ENCODE measurements at regions not wholly inside any gene's neighbourhood (a gene's known extent, or its start where the extent isn't known, plus 50 kb on each side); places are given as distances from the start of the nearest gene placed in this dataset.
"Not testable (repeated sequence)": the region's sequence is repeated elsewhere in the genome, so short reads cannot be mapped to it uniquely, and the experiment has no call there.

DNA sequence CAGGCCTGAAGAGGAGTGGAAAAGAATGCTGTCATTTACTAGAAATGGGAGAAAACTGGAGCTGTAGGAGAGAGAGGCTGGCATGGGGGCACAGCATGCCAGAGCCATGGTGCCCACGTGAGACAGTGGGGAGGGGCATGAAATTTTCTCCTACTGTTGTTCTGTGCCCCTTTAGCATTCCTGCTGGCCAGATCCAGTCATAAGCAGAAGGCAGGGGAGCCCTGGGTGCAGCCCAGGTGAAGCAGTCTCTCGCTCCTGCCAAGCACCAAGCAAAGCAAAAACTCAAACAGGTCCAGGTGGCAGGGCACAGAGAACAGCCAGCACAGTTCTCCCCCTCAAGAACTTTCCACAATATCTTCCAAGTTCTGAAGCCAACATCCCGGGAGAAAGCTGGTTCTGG is 383.2 kb downstream of the TCERG1L start:
- DNase-seq = peak; percentile 25

DNA sequence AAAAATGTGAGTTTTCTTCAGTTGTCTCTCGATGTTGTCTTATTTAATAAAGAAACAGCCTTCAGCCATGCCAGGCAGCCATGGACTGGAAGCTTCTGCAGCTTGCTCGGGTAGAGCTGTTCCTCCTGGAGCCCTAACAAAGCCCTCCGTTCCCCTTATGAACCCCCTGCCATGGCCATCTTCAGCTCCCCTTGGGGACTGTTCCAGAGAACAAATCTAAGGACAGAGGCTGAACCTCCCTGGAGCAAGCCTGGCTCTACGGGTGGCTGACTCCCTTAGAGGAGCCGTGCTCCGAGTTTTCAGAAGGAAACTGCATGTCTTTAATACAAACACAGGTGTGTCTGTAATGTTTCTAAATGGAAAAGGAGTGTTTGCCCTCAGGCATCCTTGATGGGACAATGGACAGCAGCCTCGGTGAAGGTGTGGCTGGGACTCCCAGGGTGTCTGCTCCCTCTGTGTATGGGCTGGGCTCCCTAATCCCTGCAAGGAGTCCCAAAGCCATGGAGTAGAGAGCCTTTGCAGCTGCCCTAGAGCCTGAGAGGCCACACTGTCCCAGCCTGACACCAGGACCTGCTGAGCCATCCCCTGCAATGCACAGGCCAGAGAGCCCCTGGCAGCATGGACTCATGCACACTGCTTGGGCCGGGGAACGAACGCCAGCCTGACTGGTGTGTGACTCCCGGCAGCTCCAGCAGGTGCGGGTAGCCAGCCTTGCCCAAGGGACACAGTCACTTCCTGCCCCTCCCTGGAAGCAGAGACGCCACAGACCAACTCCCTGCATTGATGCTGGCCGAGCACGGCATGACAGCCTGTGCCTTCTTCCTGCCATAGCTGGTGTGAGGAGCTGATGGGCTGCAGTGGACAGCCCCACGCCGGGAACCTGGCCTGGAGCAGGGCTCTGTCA is 381.8 kb downstream of the TCERG1L start:
- DNase-seq = peak; percentile 28

- DNase-seq = no peak
Measured at GRCh38 chr10:130930821-130931220, 380.7 kb downstream of the TCERG1L start.

DNA sequence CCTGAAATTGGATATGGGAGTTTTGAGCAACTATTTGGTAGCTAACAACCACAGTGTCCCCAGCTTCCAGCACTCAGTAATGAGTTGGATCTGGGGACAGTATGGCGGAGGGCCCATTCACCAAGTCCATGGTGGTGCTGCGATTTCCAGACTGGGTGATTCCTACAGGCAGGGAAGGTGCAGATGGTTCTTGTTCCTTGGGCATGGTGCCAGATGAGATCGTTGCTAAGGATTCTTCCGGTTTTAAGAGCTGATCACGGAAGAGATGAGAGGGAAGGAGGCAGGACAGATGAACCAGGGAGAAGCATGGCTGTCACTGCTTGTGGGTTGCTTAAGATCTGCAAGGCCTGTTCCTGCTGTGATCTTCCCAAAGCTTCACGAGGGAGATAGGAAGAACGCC is 380.3 kb downstream of the TCERG1L start:
- DNase-seq = no peak

- DNase-seq = no peak
Measured at GRCh38 chr10:130932326-130933007, 379.1 kb downstream of the TCERG1L start.

DNA sequence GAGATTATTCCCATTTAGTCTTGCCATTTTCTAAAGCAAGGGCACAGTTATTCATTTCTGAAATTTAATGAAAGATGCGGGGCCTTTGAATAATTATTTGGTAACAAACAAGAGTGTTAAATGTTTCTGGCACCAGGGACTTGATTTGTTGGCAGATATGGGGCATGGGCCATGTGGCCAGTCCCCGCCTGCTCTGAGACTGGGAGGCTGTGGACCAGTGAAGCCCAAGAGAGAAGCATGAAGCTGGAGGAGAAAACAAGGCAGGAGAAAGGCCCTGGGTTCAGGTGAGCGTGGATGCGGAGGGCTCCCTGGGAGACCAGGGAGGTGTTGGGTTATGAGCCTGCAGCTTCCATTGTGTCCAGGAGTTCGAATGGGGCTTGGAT is 378.5 kb downstream of the TCERG1L start:
- DNase-seq = no peak

DNA sequence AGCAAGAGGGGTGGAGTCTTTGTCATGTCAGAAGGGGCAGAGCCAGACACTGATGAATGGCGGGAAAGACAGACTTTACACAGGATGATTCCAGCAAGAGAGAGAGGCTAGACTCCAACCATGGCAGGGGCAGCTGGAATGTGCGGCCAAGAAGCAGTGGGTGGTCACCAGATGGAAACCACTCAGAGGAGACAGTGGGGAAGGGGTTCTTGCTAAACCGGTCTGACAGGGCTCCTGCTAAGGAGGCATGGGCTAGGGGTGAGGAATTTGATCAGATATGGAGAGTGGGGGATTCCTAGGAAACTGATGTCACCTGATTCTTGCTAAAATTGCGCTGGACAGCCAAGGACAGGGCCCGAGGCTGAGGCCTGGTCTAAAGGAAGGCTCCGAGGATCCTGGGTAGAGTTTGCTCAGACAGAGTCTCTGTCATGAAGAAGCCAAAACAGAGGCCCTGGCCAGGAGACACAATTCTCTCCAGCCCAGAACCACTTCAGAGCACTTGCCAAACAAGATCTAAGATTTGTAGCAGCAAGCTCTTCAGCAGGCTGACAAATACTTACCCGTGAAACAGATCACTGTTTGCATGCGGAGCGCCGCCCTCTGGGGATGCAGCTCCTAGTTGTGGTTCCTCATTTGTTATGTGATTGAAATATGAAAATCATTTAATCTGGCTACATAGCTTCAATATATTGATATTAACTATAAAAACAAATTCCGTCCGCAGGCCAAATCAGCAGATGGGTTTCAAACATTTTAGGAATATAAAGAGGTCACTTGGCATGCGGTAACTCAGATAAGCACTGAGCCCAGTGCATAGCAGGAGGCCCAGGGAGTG is 377.0 kb downstream of the TCERG1L start:
- DNase-seq = no peak

DNA sequence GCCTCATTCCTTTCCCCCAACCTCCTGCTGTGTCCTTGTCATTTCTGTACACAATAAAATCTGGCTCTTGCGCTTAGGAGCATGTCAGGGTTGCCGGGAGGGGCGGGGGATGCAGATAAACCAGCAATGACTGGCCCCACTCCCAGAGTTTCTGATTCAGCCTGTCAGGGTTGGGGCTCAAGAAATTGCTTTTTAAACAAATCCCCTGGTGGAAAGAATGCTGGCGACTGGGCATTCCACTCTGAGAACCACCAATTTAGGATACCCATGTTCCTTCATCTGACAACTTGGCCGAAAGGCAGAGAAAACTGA is 376.4 kb downstream of the TCERG1L start:
- no peak for DNase-seq

GRCh38 chr10:130935897-130936550 is 375.5 kb downstream of the TCERG1L start:
- no peak for DNase-seq

DNA sequence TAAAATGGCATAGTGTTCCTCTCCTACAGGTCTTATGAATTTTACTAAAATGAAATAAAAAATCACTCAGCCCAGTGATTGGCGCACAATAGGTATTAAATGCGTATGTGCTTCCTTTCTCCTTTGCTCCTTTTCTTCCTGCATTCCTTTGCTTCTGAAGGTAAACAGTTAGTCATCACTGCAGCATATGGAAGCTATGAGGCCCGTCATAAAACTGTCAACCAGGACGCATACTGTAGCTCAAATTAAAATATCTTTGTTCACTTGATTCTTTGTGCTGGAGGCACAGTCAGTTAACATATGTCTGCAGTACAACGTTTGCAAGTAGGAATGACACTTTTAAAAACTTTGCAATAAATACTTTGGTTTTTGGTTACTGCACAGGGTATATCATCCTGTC is 374.7 kb downstream of the TCERG1L start:
- no peak for DNase-seq

DNA sequence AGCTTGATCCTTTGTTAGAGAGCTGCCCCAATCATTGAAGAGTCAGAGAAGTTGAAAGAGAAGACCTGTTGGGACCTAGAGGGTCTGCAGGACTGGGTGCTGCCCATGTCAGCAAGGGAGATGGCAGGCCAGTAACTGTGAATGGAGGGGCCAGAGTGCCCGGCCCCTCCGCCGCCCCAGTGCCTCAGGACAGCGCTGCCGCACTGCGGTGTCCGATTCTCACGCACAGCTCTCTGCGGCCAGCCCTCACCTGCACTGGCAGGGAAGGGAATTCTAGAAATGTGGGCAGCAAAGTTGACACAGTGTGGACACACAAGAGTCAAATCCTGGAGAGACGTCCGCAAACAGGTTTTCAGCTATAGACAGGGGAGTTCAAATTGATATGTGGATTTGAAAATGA is 373.5 kb downstream of the TCERG1L start:
- DNase-seq = no peak

DNA sequence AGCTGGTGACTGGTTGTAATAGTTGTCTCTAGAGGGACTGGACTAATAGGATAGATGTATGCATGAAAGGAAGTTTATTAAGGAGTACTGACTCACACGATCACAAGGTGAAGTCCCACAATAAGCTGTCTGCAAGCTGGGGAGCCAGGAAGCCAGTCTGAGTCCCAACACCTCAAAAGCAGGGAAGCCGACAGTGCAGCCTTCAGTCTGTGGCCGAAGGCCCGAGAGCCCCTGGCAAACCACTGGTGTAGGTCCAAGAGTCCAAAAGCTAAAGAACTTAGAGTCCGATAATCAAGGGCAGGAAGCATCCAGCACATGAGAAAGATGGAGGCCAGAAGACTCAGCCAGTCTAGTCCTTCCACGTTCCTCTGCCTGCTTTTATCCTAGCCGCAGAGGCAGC is 372.6 kb downstream of the TCERG1L start:
- not testable (repeated sequence) for DNase-seq

- no peak for DNase-seq
Measured at GRCh38 chr10:130941886-130942285, 369.6 kb downstream of the TCERG1L start.

DNA sequence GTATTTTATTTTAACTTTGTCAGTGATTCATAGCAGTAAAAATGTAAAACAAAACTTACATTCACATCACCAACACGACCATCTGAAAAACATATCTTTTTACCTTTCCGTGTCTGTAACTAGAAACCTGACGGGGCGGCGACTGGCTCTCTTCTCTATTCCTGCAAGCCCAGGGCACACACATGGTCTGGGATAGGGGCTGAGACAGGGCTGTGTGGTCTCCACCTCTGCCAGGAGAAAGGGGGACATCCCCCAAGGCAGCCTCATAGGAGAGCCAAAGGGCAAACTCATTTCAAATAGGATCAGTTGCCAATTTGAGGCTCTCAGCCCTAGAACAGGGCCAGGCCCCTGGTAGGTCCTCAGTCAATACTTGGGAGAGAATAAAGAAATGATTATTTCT is 359.4 kb downstream of the TCERG1L start:
- DNase-seq = no peak

GRCh38 chr10:130954326-130954905 is 357.1 kb downstream of the TCERG1L start:
- peak; percentile 36 for DNase-seq

GRCh38 chr10:130956251-130956650 is 355.3 kb downstream of the TCERG1L start:
- DNase-seq = no peak

GRCh38 chr10:130957423-130957822 is 354.1 kb downstream of the TCERG1L start:
- DNase-seq = no peak

DNA sequence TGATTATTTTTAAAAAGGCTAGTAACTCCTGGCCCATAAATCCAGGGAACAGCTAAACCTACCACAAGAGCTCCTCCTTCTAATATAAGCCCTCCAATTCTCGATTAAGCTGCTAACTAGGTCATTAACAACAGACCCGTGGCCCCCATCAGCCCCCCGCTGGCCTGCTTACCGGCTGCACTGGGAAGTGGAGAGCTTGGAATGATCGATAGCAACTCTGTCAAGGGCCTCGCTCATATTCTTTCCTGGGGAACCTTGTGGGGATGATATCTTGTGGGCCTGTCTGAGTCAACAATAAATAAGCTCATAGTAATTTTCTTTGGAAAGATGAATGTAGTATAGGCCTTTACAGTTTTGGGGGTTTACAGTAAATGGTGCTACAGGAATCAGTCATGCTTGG is 353.5 kb downstream of the TCERG1L start:
- no peak for DNase-seq

DNA sequence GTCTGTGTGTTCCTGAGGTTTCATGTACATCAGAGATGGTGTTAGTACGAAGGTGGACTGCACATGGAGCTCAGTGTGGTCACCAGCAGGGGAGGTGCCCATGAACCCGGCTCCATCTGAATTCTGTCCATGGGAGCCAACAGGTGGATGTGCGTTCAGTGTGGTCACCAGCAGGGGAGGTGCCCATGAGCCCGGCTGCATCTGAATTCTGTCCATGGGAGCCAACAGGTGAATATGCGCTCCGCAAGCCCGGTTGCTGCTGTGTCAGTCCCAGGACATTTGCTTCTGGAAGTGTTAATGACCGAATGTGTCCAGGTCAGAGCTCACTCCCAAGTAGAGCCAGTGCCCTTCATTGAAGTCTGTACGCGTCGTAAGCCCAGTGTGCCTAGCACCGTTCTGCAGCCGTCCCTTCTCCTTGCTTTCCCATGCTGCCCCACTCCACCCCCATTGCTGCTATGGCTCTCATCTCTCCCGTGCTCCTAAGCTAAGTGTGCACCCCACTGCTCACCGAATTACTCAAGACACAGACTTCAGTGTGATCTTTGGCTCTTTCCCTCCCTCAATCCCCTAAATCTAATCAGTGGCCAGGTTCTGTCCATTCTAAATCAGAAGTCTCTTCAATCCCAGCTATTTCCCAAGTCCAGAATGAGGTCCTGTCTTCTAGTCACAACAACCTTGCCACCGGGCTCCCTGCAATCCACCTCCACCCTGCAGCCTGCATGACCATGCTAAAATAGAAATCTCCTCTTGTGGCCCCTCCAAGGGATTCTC is 352.4 kb downstream of the TCERG1L start:
- DNase-seq = no peak

- DNase-seq = no peak
Measured at GRCh38 chr10:130959752-130960195, 351.7 kb downstream of the TCERG1L start.

GRCh38 chr10:130960531-130960930 is 351.0 kb downstream of the TCERG1L start:
- no peak for DNase-seq
